HepG2 (cell line): ENCODE measurements at regions not wholly inside any gene's neighbourhood (a gene's known extent, or its start where the extent isn't known, plus 50 kb on each side); places are given as distances from the start of the nearest gene placed in this dataset.

Source experiments
- ATAC-seq: fragments of 200-7000 bp; cut with Tn5 transposase; 3 replicates; pipeline ENCODE4 v1.9.1; 2020; ENCODE audit warnings: mild to moderate bottlenecking, moderate library complexity
- BruUV-seq: library from RNA; stranded (reverse); fragments of 400-500 nt; replicated peaks from 2 replicates; lab custom pipeline; 2021; lab: Mats Ljungman, UMichigan
- CTCF ChIA-PET: fragments of 300-600 bp; formaldehyde crosslinking; extraction: SDS; loops from one replicate; lab custom pipeline; 2021; ENCODE audit warnings: low total read pairs, inconsistent platforms, low intra/inter-chr PET ratio; lab: Yijun Ruan, JAX
- POLR2A ChIA-PET: fragments of 350-600 bp; sonication (Branson Sonifier 250); formaldehyde crosslinking; loops from one replicate; lab custom pipeline; 2020; ENCODE audit warnings: antibody characterized with exemption, inconsistent platforms; lab: Yijun Ruan, JAX
- DNase-seq: peaks from one replicate; pipeline ENCODE4 v3.0.0-alpha.2; 2015; ENCODE audit warnings: low spot score
- FAIRE-seq: peaks from 3 replicates; lab custom pipeline; 2011; peaks lifted over from hg19 to GRCh38; lab: Jason Lieb, UNC
- H2AFZ ChIP-seq: one replicate; pipeline ENCODE4 v1.6.1; 2011; ENCODE audit warnings: low read length, inconsistent platforms
- H3K27ac ChIP-seq: fragments of 300-600 bp; 3 replicates; pipeline ENCODE4 v1.8.0; 2011; ENCODE audit warnings: mixed run types, mild to moderate bottlenecking, mixed read lengths, low read length, inconsistent platforms; ENCODE audit not compliant: insufficient read depth; ENCODE audit errors: extremely low read length
- H3K27me3 ChIP-seq, 2 experiments: fragments of 200-600 bp in 1 of 2; 2 replicates in 1 of 2; 3 replicates in 1 of 2; pipeline versions ENCODE4 v1.6.0 to v1.8.0; 2011; ENCODE audit warnings: low read length in 2 of 2, mild to moderate bottlenecking in 2 of 2, moderate library complexity in 2 of 2, inconsistent platforms in 1 of 2; ENCODE audit not compliant: insufficient read depth in 2 of 2, control insufficient read depth in 1 of 2
- H3K36me3 ChIP-seq, 2 experiments: fragments of 200-600 bp in 1 of 2; replicated peaks in 1 of 2; 2 replicates in 1 of 2; 3 replicates in 1 of 2; pipeline versions ENCODE4 v1.5.1 to v1.8.0; 2011; ENCODE audit warnings: low read length in 2 of 2, inconsistent platforms in 1 of 2; ENCODE audit not compliant: insufficient read depth in 2 of 2, control insufficient read depth in 1 of 2
- H3K4me1 ChIP-seq: 2 replicates; pipeline ENCODE4 v1.5.1; 2012; ENCODE audit warnings: low read length, inconsistent platforms; ENCODE audit not compliant: insufficient read depth
- H3K4me2 ChIP-seq: 2 replicates; pipeline ENCODE4 v1.6.0; 2011; ENCODE audit warnings: low read depth, low read length, inconsistent platforms
- H3K4me3 ChIP-seq, 3 experiments: fragments of 200-600 bp in 1 of 3; sonication (generic), shearing (Covaris generic) in 1 of 3; replicated peaks in 1 of 3; 2 replicates each; pipeline ENCODE4 v1.5.1; 2011 to 2016; ENCODE audit warnings: low read length in 3 of 3, inconsistent platforms in 2 of 3, low read depth in 2 of 3, mild to moderate bottlenecking in 2 of 3, control low read depth in 1 of 3, mixed read lengths in 1 of 3; ENCODE audit not compliant: insufficient read depth in 1 of 3
- H3K79me2 ChIP-seq: one replicate; pipeline ENCODE4 v1.6.1; 2011; ENCODE audit warnings: low read length, inconsistent platforms; ENCODE audit not compliant: insufficient read depth
- H3K9ac ChIP-seq: 2 replicates; pipeline ENCODE4 v1.6.0; 2011; ENCODE audit warnings: mild to moderate bottlenecking, low read depth, low read length, inconsistent platforms; ENCODE audit not compliant: insufficient read depth
- H3K9me3 ChIP-seq: 2 replicates; pipeline ENCODE4 v1.5.1; 2012; ENCODE audit warnings: mild to moderate bottlenecking, low read length
- H4K20me1 ChIP-seq: 2 replicates; pipeline ENCODE4 v1.6.0; 2011; ENCODE audit warnings: inconsistent platforms, mild to moderate bottlenecking, low read length, moderate library complexity; ENCODE audit not compliant: insufficient read depth
- ATM ChIP-seq: fragments of 450-650 bp; IDR thresholded peaks from 2 replicates; pipeline ENCODE4 v1.7.1; 2017; ENCODE audit warnings: mild to moderate bottlenecking, borderline replicate concordance
- HOXA3 ChIP-seq: sonication (generic); formaldehyde crosslinking; IDR thresholded peaks from 2 replicates; pipeline ENCODE4 v1.5.0; 2020; ENCODE audit warnings: missing genetic modification reagents
- MBNL3 ChIP-seq: fragments of 250-450 bp; sonication (Bioruptor Pico); conservative IDR thresholded peaks from 2 replicates; pipeline ENCODE4 v1.8.0; 2022; ENCODE audit warnings: mild to moderate bottlenecking, inconsistent platforms
- MYC ChIP-seq: sonication (generic); formaldehyde crosslinking; IDR thresholded peaks from 2 replicates; pipeline ENCODE4 v1.9.0; 2021; ENCODE audit warnings: missing genetic modification reagents, borderline replicate concordance
- NKX3-1 ChIP-seq: sonication (generic); formaldehyde crosslinking; IDR thresholded peaks from 2 replicates; pipeline ENCODE4 v1.5.0; 2020; ENCODE audit warnings: missing genetic modification reagents
- RAD21 ChIP-seq: fragments of 450-650 bp; formaldehyde crosslinking; IDR thresholded peaks from 2 replicates; pipeline ENCODE4 v1.5.0; 2020; ENCODE audit warnings: mild to moderate bottlenecking
- TFDP1 ChIP-seq: IDR thresholded peaks from 2 replicates; pipeline ENCODE4 v1.6.1; 2016; ENCODE audit warnings: missing compliant biosample characterization, missing genetic modification reagents, borderline replicate concordance
- U2AF1 ChIP-seq: fragments of 200-400 bp; formaldehyde crosslinking; optimal IDR thresholded peaks from 2 replicates; pipeline ENCODE3; 2017; ENCODE audit warnings: mild to moderate bottlenecking, low read depth, low read length
- WGBS: methylation state at CpG from one replicate; pipeline ENCODE4 v1.1.6; 2017; ENCODE audit warnings: low lambda C conversion rate; 5-methylcytosine and 5-hydroxymethylcytosine counted together
- in situ Hi-C: cut with HindIII; loops from 2 replicates; pipeline ENCODE4 v1.10.0; 2017; ENCODE audit warnings: low pct_unique_long_range_greater_than_20kb; ENCODE audit not compliant: extremely low pct_ligation_motif_present
- intact Hi-C: fragments of 100-400 bp; cut with micrococcal nuclease; formaldehyde crosslinking; loops from one replicate; pipeline ENCODE4 v1.10.0; 2022; ENCODE audit not compliant: unreplicated experiment
- TF ChIP-seq, protein P1 (sequence below): sonication (generic); formaldehyde crosslinking; IDR thresholded peaks from 2 replicates; pipeline ENCODE4 v1.4.0; 2020; ENCODE audit warnings: missing genetic modification reagents, borderline replicate concordance
- TF ChIP-seq, protein P2 (sequence below): sonication (generic); formaldehyde crosslinking; IDR thresholded peaks from 2 replicates; pipeline ENCODE4 v1.4.0; 2020; ENCODE audit warnings: missing genetic modification reagents
- TF ChIP-seq, protein P3 (sequence below): sonication (generic); formaldehyde crosslinking; conservative IDR thresholded peaks from 2 replicates; pipeline ENCODE4 v1.8.0; 2022; ENCODE audit warnings: mild to moderate bottlenecking, moderate library complexity, missing genetic modification reagents

GRCh38 chr12:116687888-116688287 is 50.0 kb downstream of the SPRING1 start:
- no TSS peak for BruUV-seq
- no peaks in the 10 kb centered on the region for H4K20me1 ChIP-seq
- intact Hi-C loops = no loop called here
- ATAC-seq = peak; percentile 96
- H3K4me1 ChIP-seq = 0 out of 2 replicates have a peak, but pooled peaks cover 5% of the 10 kb centered on the region
- CTCF ChIA-PET = no interaction called here
- 58% methylated on average over 10 of the region's 11 CpGs for WGBS
- no peak overlapping the region for H3K4me2 ChIP-seq
- no peak overlapping the region for H3K9ac ChIP-seq
- POLR2A ChIA-PET = no interaction called here
- FAIRE-seq = no peak
- H3K27me3 ChIP-seq = peaks cover 0 to 6% of the 10 kb centered on the region in 2 experiments; a peak in 2 of 5 replicates
- no peak overlapping the region for H3K27ac ChIP-seq
- in situ Hi-C loops = no loop called here
- H3K79me2 ChIP-seq = no peaks in the 10 kb centered on the region
- peak; percentile 44 for DNase-seq
- no peak overlapping the region for H3K4me3 ChIP-seq
- no peaks in the 10 kb centered on the region for H3K36me3 ChIP-seq
- H3K9me3 ChIP-seq = no peaks in the 10 kb centered on the region
- no peak overlapping the region for H2AFZ ChIP-seq
- TF ChIP-seq, protein P1, sequence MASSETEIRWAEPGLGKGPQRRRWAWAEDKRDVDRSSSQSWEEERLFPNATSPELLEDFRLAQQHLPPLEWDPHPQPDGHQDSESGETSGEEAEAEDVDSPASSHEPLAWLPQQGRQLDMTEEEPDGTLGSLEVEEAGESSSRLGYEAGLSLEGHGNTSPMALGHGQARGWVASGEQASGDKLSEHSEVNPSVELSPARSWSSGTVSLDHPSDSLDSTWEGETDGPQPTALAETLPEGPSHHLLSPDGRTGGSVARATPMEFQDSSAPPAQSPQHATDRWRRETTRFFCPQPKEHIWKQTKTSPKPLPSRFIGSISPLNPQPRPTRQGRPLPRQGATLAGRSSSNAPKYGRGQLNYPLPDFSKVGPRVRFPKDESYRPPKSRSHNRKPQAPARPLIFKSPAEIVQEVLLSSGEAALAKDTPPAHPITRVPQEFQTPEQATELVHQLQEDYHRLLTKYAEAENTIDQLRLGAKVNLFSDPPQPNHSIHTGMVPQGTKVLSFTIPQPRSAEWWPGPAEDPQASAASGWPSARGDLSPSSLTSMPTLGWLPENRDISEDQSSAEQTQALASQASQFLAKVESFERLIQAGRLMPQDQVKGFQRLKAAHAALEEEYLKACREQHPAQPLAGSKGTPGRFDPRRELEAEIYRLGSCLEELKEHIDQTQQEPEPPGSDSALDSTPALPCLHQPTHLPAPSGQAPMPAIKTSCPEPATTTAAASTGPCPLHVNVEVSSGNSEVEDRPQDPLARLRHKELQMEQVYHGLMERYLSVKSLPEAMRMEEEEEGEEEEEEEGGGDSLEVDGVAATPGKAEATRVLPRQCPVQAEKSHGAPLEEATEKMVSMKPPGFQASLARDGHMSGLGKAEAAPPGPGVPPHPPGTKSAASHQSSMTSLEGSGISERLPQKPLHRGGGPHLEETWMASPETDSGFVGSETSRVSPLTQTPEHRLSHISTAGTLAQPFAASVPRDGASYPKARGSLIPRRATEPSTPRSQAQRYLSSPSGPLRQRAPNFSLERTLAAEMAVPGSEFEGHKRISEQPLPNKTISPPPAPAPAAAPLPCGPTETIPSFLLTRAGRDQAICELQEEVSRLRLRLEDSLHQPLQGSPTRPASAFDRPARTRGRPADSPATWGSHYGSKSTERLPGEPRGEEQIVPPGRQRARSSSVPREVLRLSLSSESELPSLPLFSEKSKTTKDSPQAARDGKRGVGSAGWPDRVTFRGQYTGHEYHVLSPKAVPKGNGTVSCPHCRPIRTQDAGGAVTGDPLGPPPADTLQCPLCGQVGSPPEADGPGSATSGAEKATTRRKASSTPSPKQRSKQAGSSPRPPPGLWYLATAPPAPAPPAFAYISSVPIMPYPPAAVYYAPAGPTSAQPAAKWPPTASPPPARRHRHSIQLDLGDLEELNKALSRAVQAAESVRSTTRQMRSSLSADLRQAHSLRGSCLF = no peak
- no peak for TF ChIP-seq U2AF1
- no peak for TF ChIP-seq NKX3-1 (CRISPR knock-in tag)
- TF ChIP-seq TFDP1 (CRISPR knock-in tag) = peak; percentile 42; the same call in 1 of the 2 replicates
- TF ChIP-seq HOXA3 (CRISPR knock-in tag) = peak; percentile 51; the same call in 1 of the 2 replicates
- TF ChIP-seq, protein P2, sequence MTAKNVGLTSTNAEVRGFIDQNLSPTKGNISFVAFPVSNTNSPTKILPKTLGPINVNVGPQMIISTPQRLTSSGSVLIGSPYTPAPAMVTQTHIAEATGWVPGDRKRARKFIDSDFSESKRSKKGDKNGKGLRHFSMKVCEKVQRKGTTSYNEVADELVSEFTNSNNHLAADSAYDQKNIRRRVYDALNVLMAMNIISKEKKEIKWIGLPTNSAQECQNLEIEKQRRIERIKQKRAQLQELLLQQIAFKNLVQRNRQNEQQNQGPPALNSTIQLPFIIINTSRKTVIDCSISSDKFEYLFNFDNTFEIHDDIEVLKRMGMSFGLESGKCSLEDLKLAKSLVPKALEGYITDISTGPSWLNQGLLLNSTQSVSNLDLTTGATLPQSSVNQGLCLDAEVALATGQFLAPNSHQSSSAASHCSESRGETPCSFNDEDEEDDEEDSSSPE (CRISPR knock-in tag) = peak; percentile 33; the same call in 1 of the 2 replicates
- peak; percentile 55 for TF ChIP-seq RAD21
- TF ChIP-seq MBNL3 (CRISPR knock-in tag) = no peak
- TF ChIP-seq, protein P3, sequence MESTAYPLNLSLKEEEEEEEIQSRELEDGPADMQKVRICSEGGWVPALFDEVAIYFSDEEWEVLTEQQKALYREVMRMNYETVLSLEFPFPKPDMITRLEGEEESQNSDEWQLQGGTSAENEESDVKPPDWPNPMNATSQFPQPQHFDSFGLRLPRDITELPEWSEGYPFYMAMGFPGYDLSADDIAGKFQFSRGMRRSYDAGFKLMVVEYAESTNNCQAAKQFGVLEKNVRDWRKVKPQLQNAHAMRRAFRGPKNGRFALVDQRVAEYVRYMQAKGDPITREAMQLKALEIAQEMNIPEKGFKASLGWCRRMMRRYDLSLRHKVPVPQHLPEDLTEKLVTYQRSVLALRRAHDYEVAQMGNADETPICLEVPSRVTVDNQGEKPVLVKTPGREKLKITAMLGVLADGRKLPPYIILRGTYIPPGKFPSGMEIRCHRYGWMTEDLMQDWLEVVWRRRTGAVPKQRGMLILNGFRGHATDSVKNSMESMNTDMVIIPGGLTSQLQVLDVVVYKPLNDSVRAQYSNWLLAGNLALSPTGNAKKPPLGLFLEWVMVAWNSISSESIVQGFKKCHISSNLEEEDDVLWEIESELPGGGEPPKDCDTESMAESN (CRISPR knock-in tag) = 0 out of 2 replicates have a peak, but pooled peaks have one; percentile 52
- TF ChIP-seq MYC (CRISPR knock-in tag) = peak; percentile 92
- no peak for TF ChIP-seq ATM
